ENCODE measurements at regions not wholly inside any gene's neighbourhood (a gene's known extent, or its start where the extent isn't known, plus 50 kb on each side); places are given as distances from the start of the nearest gene placed in this dataset.

- intact Hi-C loops (cut with micrococcal nuclease) = no loop called here
Observed at GRCh38 chr12:87687362-87687761, 341.8 kb downstream of the C12orf50 start.

DNA sequence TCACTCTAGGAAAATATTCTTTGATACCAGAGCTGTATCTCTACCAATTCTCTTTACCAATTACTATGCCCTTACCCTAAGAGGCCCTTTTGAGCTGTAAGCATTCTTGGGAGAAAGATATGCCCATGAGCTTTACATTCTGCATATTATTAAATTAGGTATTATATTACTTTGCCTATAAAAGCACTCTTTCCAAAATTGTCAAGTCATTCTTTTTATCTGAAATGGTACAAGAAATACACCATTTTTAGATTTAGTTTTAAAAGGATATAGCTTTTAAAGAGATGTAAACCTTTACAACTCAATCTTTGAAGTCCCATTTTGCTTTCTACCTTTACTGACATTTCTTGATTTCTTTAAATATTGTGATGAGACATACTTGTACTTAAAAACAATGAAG lies 343.5 kb downstream of the C12orf50 start:
- intact Hi-C loops (cut with micrococcal nuclease) = no loop called here

DNA sequence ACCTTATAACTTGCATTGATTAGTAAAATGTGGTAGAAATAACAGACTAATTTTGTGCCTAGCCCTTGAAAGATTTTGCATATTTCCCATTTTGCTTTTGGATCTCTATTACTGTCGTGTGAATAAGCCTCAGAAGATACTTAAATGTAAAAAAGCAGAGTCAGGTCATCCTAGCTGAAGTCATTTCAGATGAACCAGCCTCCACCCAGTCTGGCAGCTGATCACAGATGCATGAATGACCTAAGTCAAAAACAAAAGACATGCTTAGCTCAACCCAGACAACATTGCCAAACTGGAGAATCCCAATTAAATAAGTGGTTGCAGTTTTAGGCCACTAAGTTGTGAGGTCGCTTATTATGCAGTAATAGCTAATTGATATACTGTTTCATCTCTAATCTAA lies 349.9 kb downstream of the C12orf50 start:
- intact Hi-C loops (cut with micrococcal nuclease) = no loop called here

DNA sequence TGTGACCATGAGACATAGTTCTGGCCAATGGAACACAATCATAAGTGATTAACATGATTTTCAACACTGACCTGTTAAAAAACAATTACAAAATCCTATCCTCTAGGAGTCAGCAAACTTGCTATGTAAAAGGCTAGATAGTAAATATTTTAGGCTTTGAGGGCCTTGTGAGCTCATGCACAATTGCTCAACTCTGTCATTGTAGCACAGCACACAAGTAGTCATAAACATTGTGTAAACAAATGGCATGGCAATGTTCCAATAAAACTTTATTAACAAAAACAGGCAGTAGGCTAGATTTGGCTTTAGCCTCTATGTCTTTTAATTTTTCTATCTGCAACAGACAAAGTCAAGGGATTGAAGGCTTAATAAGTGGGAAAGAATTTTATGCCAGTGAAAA lies 350.7 kb downstream of the C12orf50 start:
- intact Hi-C loops (cut with micrococcal nuclease) = no loop called here

DNA sequence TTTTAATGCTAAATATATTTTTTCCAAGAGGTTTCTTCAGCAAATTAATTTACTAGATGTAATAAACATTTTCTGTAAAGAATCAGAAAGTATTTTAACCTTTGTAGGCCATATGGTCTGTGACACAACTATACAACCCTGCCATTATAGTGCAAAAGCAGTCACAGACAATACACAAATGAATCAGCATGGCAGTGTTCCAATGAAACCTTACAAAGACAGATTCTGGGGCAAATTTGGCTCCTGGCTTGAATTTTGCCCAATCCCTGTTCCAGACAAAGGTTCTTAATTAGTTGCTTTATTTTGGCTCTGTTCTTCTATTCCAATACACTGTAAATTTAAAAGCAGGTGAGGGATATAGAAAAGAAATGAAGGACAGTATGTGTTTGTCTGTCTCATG lies 352.5 kb downstream of the C12orf50 start:
- intact Hi-C loops (cut with micrococcal nuclease) = no loop called here

DNA sequence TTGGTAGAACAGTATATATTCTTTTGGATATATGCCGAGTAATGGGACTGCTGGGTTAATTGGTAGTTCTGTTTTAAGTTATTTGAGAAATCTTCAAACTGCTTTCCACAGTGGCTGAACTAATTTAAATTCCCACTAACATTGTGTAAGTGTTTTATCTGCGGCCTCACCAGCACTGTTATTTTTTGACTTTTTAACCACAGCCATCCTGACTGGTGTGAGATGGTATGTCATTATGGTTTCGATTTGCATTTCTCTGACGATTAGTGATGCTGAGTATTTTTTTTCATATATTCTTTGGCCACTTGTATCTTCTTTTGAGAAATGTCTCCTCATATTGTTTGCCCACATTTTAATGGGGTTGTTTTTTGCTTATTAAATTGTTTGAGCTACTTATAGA lies 357.4 kb downstream of the C12orf50 start:
- intact Hi-C loops (cut with micrococcal nuclease) = no loop called here

DNA sequence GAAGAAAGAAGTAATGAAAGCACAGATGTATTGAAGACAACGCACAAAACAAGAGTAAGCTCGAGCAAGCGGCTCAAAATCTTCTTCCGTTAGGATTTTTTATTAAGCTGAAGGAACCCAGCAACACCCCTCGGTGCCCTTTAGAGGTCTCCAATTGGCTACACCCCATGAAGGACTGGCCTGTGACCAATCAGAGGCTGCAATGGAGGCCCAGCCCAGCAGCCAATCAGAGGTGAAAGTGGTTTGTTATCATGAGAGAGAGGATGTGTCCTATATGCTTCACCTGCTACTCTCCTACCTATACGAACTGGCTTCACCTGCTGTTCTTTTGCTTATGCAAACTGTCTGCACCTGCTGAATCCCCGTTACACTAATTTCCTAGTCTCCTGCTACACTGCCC lies 358.8 kb downstream of the C12orf50 start:
- intact Hi-C loops (cut with micrococcal nuclease) = no loop called here

DNA sequence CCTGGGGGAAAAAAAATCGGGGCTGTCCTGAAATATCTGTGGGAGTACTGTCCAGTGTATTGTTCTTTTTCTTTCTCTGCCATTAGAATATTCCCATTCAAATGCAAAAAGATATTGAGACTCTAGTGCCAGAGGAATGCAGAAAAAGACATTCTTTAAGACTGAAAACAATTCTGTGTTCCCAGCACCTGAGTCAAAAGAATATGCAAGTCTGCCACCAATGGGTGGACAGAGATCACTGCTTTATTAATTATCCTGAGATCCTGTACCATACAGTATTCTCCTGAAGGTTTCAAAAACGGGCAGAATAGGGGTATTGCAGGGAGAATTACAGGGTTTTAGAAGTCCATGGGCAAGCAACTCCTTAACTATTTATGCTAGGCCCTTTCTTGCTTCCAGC lies 361.8 kb downstream of the C12orf50 start:
- intact Hi-C loops (cut with micrococcal nuclease) = no loop called here

DNA sequence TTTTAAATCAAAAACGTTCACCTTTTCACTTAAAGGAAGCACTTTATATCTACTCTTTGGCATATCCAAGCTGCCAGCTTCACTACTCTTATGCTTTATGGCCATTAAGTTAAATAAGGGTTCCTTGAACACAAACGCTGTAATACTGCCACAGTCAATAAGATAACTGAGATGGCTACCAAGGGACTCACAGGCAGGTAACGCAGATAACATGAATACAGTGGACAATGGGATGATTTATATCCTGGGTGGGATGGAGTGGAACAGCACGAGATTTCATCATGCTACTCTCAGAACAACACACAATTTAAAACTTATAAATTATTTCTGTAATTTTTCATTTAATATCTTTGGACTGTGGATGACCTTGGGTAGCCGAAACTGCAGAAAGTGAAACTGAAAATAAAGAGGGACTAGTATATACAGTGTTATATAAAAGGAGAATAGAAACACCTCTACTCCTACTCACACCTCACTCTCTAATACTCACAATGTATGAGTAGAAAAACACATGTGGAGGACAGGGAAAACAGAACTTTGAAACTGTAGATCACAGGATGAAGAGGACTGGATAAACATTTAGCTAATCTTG lies 367.3 kb downstream of the C12orf50 start:
- intact Hi-C loops (cut with micrococcal nuclease) = no loop called here

- intact Hi-C loops (cut with micrococcal nuclease) = no loop called here
Observed at GRCh38 chr12:87660987-87661774, 368.0 kb downstream of the C12orf50 start.

- intact Hi-C loops (cut with micrococcal nuclease) = no loop called here
Observed at GRCh38 chr12:87660291-87660690, 368.9 kb downstream of the C12orf50 start.

DNA sequence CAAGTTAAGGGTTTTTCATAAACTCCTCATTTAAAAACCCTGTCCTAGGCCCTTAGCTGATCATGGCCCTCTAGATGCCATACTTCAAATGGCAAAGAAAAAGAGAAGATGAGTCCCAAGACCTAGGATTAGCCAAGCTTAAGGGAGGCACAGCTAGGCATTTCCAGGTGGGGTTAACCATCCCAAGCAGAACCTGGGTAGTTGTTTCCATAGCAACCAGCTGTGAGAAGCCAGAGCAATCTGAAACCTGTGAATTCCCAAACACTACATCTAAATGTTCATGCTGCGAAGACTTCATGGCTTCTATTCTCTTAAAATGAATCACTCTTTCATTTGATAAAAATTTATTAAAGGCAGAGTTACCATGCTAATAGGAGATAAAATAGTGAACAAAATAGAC lies 372.9 kb downstream of the C12orf50 start:
- intact Hi-C loops (cut with micrococcal nuclease) = no loop called here

DNA sequence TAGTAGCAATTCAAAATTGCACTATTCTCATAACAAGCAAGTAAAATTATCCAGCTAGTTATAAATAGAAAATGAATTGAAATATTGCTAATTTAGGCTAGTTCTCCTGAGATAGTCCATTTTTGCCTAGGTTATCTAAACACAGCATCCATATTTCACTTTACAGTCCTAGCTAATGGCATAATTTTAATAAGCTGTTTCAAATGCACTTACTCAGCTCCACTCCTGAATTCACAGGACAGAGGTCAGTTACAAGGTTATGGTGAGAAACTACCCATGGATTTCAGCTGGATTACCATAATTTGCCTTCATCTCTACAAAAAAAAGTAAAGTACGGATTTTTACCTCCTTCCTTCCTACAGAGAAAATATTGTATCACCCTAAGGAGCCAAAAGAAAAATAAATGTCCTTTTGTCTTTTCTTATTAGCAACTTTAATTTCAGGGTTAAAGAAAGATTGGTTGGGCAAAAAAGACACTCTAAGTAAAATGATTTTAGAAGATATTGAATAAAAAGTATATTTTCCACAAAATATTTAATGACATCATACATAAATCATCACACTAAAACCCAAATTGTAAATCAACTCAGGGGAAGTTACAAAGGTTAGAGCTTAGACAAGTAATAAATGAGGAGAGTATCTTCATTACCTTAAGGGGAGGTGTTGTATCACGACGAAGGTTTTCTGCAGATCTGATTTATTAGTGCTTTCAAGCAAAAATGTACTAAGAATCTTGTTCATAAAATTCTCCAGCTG lies 377.4 kb downstream of the C12orf50 start:
- intact Hi-C loops (cut with micrococcal nuclease) = no loop called here

DNA sequence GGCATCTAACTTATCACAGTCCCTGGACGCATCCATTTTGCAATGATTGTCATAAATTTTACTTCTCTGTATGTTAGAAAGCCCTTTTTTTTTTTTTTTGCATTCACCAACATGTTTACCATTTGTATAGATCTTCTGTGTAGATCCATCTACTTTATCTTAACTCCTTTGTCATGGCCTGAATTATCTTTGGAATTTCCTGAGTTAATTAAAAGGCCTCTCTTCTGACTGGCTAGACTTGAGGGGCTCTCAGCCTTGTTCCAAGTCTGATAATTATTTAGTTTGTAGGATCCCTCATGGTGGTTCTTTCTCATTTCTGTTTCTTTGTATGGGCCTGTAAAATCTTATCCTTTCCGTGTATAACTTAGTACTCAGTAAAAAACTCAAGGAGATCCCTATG lies 387.0 kb downstream of the C12orf50 start:
- intact Hi-C loops (cut with micrococcal nuclease) = no loop called here

DNA sequence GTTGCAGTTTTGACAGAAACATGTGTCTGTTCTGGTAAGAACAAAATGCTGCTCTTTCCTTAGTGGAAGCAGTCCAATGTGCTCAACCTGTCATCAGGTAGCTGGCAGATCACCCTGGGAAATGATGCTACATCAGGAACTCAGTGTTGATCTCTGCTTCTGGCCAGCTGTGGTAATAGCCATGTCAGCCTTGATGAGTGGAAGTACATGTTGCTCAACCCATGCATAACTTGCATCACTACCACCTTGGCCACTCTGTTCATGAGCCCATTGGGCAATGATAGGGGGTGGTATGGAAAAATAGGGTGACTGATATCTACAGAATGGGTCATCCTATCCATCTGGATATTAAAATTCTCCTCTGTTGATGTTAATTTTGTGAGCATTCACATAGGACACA lies 411.0 kb downstream of the C12orf50 start:
- intact Hi-C loops (cut with micrococcal nuclease) = no loop called here

GRCh38 chr12:87612996-87613395 lies 416.2 kb downstream of the C12orf50 start:
- intact Hi-C loops (cut with micrococcal nuclease) = no loop called here

DNA sequence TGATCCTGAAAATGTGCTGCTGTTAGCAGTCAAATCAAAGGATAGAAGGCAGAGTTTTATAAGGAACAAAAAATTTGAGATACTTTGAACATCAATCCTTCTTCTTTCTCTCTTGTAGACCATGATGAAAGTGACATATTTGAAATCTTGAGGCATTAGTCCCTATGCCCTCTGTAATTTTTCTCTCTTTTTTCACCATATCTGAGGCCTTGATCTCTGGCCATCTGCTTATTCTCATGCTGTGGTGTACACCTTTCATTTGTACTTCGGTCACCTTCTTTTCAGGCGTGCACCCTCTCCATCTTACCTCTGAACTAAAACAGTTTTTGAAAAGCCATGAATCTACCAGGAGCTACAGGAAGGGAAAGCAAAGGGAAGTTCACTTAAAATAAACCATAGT lies 420.9 kb downstream of the C12orf50 start:
- intact Hi-C loops (cut with micrococcal nuclease) = no loop called here

DNA sequence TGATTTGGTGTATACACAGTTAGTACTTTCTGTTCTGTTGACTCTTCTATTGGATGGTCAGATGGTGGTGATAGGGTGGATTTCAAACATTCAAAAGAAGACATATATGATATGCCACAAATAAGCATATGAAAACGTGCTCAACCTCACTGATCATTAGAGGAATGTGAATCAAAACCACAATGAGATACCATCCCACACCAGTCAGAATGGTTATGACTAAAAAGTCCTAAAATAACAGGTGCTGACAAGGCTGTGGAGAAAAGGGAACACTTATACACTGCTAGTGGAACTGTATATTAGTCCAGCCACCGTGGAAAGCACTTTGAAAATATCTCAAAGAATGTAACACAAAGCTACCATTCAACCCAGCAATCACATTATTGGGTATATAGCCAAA lies 425.5 kb downstream of the C12orf50 start:
- intact Hi-C loops (cut with micrococcal nuclease) = no loop called here

DNA sequence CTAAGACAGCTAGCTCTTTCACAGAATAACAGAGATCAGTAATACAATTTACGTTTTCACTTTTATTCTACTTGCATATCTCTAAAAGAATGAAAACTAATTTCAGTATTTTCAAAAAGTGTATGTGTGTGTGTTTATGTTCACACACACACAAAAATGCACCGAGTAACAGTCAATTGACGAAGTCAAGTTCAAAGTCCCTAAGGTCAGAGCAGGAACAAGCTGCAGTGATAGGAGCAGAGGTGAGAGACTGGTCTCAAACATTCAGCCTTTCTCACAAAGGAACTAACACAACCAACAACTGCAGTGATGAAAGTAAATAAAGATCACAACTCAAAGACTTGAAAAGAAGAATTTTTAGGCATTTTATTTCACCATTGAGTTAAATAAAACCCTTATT lies 429.7 kb downstream of the C12orf50 start:
- intact Hi-C loops (cut with micrococcal nuclease) = no loop called here

DNA sequence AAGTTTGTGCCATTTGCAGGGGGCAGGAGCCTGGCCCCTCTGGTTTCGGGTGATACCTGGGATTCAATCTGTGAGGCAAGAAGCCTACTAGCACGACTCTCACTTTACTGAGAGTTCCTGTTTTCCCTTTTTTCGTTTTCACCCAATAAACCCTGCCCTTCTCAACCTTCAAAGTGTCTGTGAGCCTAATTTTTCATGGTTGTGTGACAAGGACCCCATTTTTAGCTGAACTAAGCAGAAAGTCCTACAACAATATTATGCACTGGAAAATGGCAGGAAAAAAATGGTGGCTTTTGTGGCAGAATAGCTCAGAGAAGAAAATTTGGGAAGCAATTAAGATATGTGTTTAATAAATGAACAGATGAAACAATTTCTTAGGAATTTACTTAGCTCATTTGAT lies 432.1 kb downstream of the C12orf50 start:
- intact Hi-C loops (cut with micrococcal nuclease) = no loop called here

DNA sequence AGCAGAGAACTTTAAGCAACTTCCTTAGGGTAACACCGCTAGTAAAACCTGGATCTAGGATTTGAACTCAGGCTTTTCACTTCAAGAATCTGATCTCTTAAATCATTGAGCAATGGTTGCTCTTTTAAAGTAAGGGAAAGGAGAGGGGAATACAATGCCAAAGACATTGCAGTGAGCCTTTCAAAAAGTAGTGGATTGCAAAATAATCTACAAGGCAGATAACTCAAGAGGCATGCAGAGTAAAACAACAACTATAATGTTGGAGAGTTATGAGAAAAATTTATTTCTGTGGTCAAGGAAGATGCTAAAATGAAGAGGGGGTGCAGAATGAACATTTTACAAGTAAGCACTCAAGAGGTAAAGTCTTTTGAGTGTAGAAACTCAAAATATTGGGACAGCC lies 432.6 kb downstream of the C12orf50 start:
- intact Hi-C loops (cut with micrococcal nuclease) = no loop called here

- intact Hi-C loops (cut with micrococcal nuclease) = no loop called here
Observed at GRCh38 chr12:87596134-87596533, 433.1 kb downstream of the C12orf50 start.
